GM12891 (cell line): ENCODE measurements at regions not wholly inside any gene's neighbourhood (a gene's known extent, or its start where the extent isn't known, plus 50 kb on each side); places are given as distances from the start of the nearest gene placed in this dataset.

Experiments
- POLR2A ChIP-seq: IDR thresholded peaks from 2 replicates; pipeline ENCODE4 v1.6.1; 2011; ENCODE audit warnings: low read depth, low read length, control low read depth
- POLR2AphosphoS5 ChIP-seq: IDR thresholded peaks from 2 replicates; pipeline ENCODE4 v1.6.1; 2011; ENCODE audit warnings: low read depth, low read length, control low read depth
- SPI1 ChIP-seq: IDR thresholded peaks from 2 replicates; pipeline ENCODE4 v1.6.1; 2011; ENCODE audit warnings: low read depth, low read length, control low read depth
- TAF1 ChIP-seq: IDR thresholded peaks from 2 replicates; pipeline ENCODE4 v1.6.1; 2011; ENCODE audit warnings: low read depth, low read length, control low read depth

- TF ChIP-seq POLR2A: no peak
- no peak for TF ChIP-seq POLR2AphosphoS5
- TF ChIP-seq TAF1: no peak
- peak; percentile 69 for TF ChIP-seq SPI1
These were observed 2464.6 kb downstream of the PCDH7 start for GRCh38 chr4:33184657-33185290.
